NCI-H146 treated with DMSO at 0.1 percent for 48 hours (cell line): ENCODE measurements at regions not wholly inside any gene's neighbourhood (a gene's known extent, or its start where the extent isn't known, plus 50 kb on each side); places are given as distances from the start of the nearest gene placed in this dataset.

Experiments
- DNase-seq: peaks from one replicate; lab custom pipeline; 2025; ENCODE audit not compliant: unreplicated experiment; lab: John Stamatoyannopoulos, UW

GRCh38 chr4:20302336-20302735, 50.6 kb downstream of the SLIT2 start:
- DNase-seq = no peak

GRCh38 chr4:20305976-20306375, 54.3 kb downstream of the SLIT2 start:
- peak; percentile 19 for DNase-seq

GRCh38 chr4:20311856-20312255, 60.2 kb downstream of the SLIT2 start:
- no peak for DNase-seq

GRCh38 chr4:20313237-20314030, 61.7 kb downstream of the SLIT2 start:
- no peak for DNase-seq

- no peak for DNase-seq
These were observed 65.8 kb downstream of the SLIT2 start for GRCh38 chr4:20317424-20317985.

GRCh38 chr4:20318001-20318908, 66.5 kb downstream of the SLIT2 start:
- no peak for DNase-seq

- DNase-seq = peak; percentile 75
These were observed 67.2 kb downstream of the SLIT2 start for GRCh38 chr4:20318909-20319277.

GRCh38 chr4:20319825-20320612, 68.3 kb downstream of the SLIT2 start:
- no peak for DNase-seq

GRCh38 chr4:20323991-20324390, 72.3 kb downstream of the SLIT2 start:
- no peak for DNase-seq

- DNase-seq = no peak
These were observed 74.8 kb downstream of the SLIT2 start for GRCh38 chr4:20326460-20326859.

GRCh38 chr4:20326977-20327376, 75.3 kb downstream of the SLIT2 start:
- DNase-seq = no peak

GRCh38 chr4:20327808-20328207, 76.1 kb downstream of the SLIT2 start:
- DNase-seq = no peak

- DNase-seq = no peak
These were observed 79.9 kb downstream of the SLIT2 start for GRCh38 chr4:20331642-20332041.

GRCh38 chr4:20333141-20333715, 81.5 kb downstream of the SLIT2 start:
- no peak for DNase-seq

GRCh38 chr4:20337261-20337664, 85.6 kb downstream of the SLIT2 start:
- DNase-seq = no peak

- DNase-seq = no peak
These were observed 87.1 kb downstream of the SLIT2 start for GRCh38 chr4:20338841-20339240.

- DNase-seq = no peak
These were observed 89.5 kb downstream of the SLIT2 start for GRCh38 chr4:20341134-20341738.

GRCh38 chr4:20347531-20347930, 95.8 kb downstream of the SLIT2 start:
- no peak for DNase-seq

- DNase-seq = no peak
These were observed 96.7 kb downstream of the SLIT2 start for GRCh38 chr4:20348411-20348810.
